ENCODE measurements at regions not wholly inside any gene's neighbourhood (a gene's known extent, or its start where the extent isn't known, plus 50 kb on each side); places are given as distances from the start of the nearest gene placed in this dataset.

DNA sequence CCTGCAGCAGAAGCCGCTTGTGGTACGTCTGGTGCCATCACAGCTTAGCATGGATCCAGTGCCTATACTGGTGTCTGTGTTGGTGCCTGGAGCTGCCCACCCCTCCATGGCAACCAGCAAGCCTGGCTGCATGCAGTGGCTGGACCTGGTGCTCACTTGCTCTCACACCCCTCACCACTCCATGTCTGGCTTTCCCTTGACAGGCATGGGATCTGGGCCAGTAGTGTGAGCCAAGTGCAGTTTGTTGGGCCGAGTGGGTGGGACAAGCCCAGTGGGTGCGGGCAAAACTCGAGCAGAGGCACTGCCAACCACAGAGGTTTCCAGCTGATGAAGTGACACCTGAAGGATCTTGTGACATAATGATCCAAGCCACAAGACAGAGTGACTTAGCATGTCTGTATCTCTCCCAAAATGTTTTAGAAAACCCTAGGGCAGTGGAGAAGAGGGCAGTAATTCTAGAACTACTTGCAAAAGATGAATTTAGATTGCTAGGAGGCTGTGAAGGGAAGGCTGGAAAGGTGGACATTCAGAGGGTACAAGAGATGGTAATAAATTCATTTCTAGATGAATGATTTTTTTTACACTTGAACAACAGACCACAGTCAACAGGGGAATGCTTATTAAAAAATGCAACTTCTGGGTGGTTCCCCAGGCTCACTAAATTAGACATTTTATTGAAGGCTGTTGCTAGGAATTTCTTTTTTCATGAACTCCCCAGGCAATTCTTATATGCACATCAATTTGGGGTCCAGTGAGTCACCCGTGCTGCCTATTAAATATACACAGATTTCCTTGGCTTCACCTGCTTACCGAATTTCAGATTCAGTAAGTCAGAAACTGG is 660.3 kb downstream of the TLR4 start:
- no peak for TF ChIP-seq TAF1 (IDR thresholded peaks at IDR 0.05; ENCODE audit: low read depth, low read length)
- TF ChIP-seq POLR2A (IDR thresholded peaks at IDR 0.05; ENCODE audit: low read depth, low read length), result no peak
- no peak for TF ChIP-seq POLR2AphosphoS5 (IDR thresholded peaks at IDR 0.05; ENCODE audit: low read depth, low read length)
- TF ChIP-seq PAX5 (IDR thresholded peaks at IDR 0.05; ENCODE audit: insufficient read depth, low read length, severe bottlenecking), result no peak
- no peak for TF ChIP-seq POU2F2 (IDR thresholded peaks at IDR 0.05; ENCODE audit: low read depth, low read length)

Measured in GM12891 (cell line).